GM12878 (cell line): ENCODE measurements at regions not wholly inside any gene's neighbourhood (a gene's known extent, or its start where the extent isn't known, plus 50 kb on each side); places are given as distances from the start of the nearest gene placed in this dataset.

ENCODE experiments used
- ATAC-seq: fragments of 200-7000 bp; cut with Tn5 transposase; 3 replicates; pipeline ENCODE4 v1.9.1; 2020; ENCODE audit warnings: mild to moderate bottlenecking, moderate library complexity
- BruUV-seq: library from RNA; stranded (reverse); fragments of 400-500 nt; replicated peaks from 2 replicates; lab custom pipeline; 2021; lab: Mats Ljungman, UMichigan
- CTCF ChIA-PET: fragments of 300-600 bp; sonication (Branson Sonifier 250); formaldehyde crosslinking; extraction: SDS; loops from one replicate; lab custom pipeline; 2021; ENCODE audit warnings: inconsistent platforms; lab: Yijun Ruan, JAX
- POLR2A ChIA-PET: fragments of 350-600 bp; formaldehyde crosslinking; extraction: SDS; loops from one replicate; lab custom pipeline; 2021; ENCODE audit warnings: inconsistent platforms; lab: Charles Lee
- RAD21 ChIA-PET: fragments of 300-600 bp; sonication (Branson Sonifier 250); formaldehyde crosslinking; loops from one replicate; lab custom pipeline; 2023; ENCODE audit warnings: antibody characterized with exemption; ENCODE audit not compliant: unreplicated experiment; lab: Charles Lee
- SMC1A ChIA-PET: fragments of 300-600 bp; sonication (Branson Sonifier 250); formaldehyde crosslinking; loops from one replicate; lab custom pipeline; 2023; ENCODE audit not compliant: unreplicated experiment, uncharacterized antibody; lab: Charles Lee
- DNase-seq: peaks from one replicate; pipeline ENCODE4 v3.0.0-alpha.2; 2011; ENCODE audit warnings: low read depth, low spot score
- FAIRE-seq: peaks from 3 replicates; lab custom pipeline; 2011; peaks lifted over from hg19 to GRCh38; lab: Jason Lieb, UNC
- H2AFZ ChIP-seq: 2 replicates; pipeline ENCODE4 v1.6.0; 2011; ENCODE audit warnings: low read depth, low read length, control low read depth; ENCODE audit not compliant: control insufficient read depth
- H3K27ac ChIP-seq: 2 replicates; pipeline ENCODE4 v1.5.1; 2011; ENCODE audit warnings: control low read depth; ENCODE audit not compliant: control insufficient read depth, insufficient read depth
- H3K27me3 ChIP-seq, 2 experiments: replicated peaks in 1 of 2; 2 replicates each; pipeline versions ENCODE4 v1.6.0 to v1.6.1; 2011; ENCODE audit warnings: low read length in 1 of 2; ENCODE audit not compliant: control insufficient read depth in 2 of 2, insufficient read depth in 2 of 2
- H3K36me3 ChIP-seq, 2 experiments: 2 replicates each; pipeline ENCODE4 v1.5.1; 2011; ENCODE audit warnings: low read length in 1 of 2; ENCODE audit not compliant: control insufficient read depth in 2 of 2, insufficient read depth in 2 of 2
- H3K4me1 ChIP-seq: 2 replicates; pipeline ENCODE4 v1.6.1; 2011; ENCODE audit warnings: mild to moderate bottlenecking, low read length, moderate library complexity, mixed read lengths; ENCODE audit not compliant: control insufficient read depth, insufficient read depth
- H3K4me2 ChIP-seq: 2 replicates; pipeline ENCODE4 v1.6.0; 2011; ENCODE audit warnings: control low read depth; ENCODE audit not compliant: control insufficient read depth, insufficient read depth
- H3K4me3 ChIP-seq: fragments of 200-600 bp; sonication (generic); 2 replicates; pipeline ENCODE4 v1.5.1; 2016
- H3K79me2 ChIP-seq: 2 replicates; pipeline ENCODE4 v1.6.0; 2011; ENCODE audit warnings: low read length; ENCODE audit not compliant: control insufficient read depth, insufficient read depth
- H3K9ac ChIP-seq: 2 replicates; pipeline ENCODE4 v1.8.0; 2011; ENCODE audit warnings: low read length, control low read depth, mixed read lengths; ENCODE audit not compliant: control insufficient read depth, insufficient read depth
- H3K9me3 ChIP-seq: replicated peaks from 3 replicates; pipeline ENCODE4 v1.5.1; 2011; ENCODE audit warnings: mild to moderate bottlenecking, low read length; ENCODE audit not compliant: control insufficient read depth, insufficient read depth
- H4K20me1 ChIP-seq: 2 replicates; pipeline ENCODE4 v1.6.0; 2011; ENCODE audit not compliant: control insufficient read depth, insufficient read depth
- IRF4 ChIP-seq: IDR thresholded peaks from 2 replicates; pipeline ENCODE4 v1.6.1; 2011; ENCODE audit warnings: low read depth, low read length
- RAD21 ChIP-seq: IDR thresholded peaks from 2 replicates; pipeline ENCODE4 v1.6.1; 2011; ENCODE audit warnings: mild to moderate bottlenecking, low read depth, low read length, moderate library complexity; ENCODE audit not compliant: insufficient read depth
- WGBS: methylation state at CpG from one replicate; pipeline ENCODE4 v1.1.6; 2016; ENCODE audit warnings: low lambda C conversion rate; ENCODE audit not compliant: insufficient replicate concordance, insufficient coverage; ENCODE audit errors: missing lambda C conversion rate; 5-methylcytosine and 5-hydroxymethylcytosine counted together
- in situ Hi-C: fragments of 300-500 bp; cut with MboI; formaldehyde crosslinking; loops from 9 replicates; pipeline ENCODE4 v1.14.3; 2018; ENCODE audit warnings: mixed read lengths
- intact Hi-C: fragments of 100-400 bp; cut with micrococcal nuclease; formaldehyde crosslinking; loops from one replicate; pipeline ENCODE4 v1.14.2; 2022; ENCODE audit not compliant: unreplicated experiment
- TF ChIP-seq, protein P1 (sequence below): IDR thresholded peaks from 2 replicates; pipeline ENCODE4 v1.6.1; 2012; ENCODE audit warnings: low read length, inconsistent platforms
- TF ChIP-seq, protein P2 (sequence below), 3 experiments: IDR thresholded peaks in 2 of 3; conservative IDR thresholded peaks in 1 of 3; 2 replicates each; pipeline ENCODE4 v1.5.1; 2011; ENCODE audit warnings: low read depth in 3 of 3, low read length in 3 of 3, mild to moderate bottlenecking in 3 of 3, control low read depth in 2 of 3, moderate library complexity in 2 of 3, inconsistent platforms in 1 of 3, mixed read lengths in 1 of 3; ENCODE audit not compliant: control insufficient read depth in 2 of 3, insufficient read depth in 1 of 3; ENCODE audit errors: extremely low read depth in 1 of 3

DNA sequence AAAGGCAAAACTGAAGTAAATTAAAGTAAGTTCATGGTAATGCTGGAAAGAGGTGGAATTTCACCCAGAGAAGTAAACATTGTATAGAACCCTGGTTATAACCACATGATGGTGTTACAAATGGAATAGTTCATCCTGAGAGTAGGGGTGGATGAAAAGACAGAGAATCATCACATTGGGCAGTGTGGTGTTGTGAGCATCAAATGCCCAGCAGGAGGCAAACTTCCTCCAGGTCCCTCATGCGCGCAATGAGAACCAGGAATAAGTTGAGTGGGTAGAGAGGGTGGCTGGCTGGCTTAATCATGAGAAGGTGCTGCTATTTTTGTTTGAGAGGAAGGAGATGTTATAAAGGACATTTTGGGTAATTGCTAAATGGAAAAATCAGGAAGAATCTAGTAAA is 163.3 kb upstream of the HMHB1 start:
- ATAC-seq (0 out of 3 replicates have a peak, but pooled peaks have one; percentile 10), DNase-seq (no peak), FAIRE-seq (no peak)
- no peaks in the 10 kb centered on the region for H3K27me3 ChIP-seq
- no peaks in the 10 kb centered on the region; the same call in 2 of the 3 replicates for H3K9me3 ChIP-seq
- no peak overlapping the region for H3K4me3 ChIP-seq
- no peak overlapping the region for H3K4me2 ChIP-seq
- H3K9ac ChIP-seq: no peak overlapping the region
- ChIA-PET CTCF (interaction anchor here (0.5 to 3.1 kb wide), 6 partner anchors 8 to 178 kb away, joined by 3 to 16 read pairs (median 4); no protein-coding TSS in a partner anchor), RAD21 (interaction anchor here (3.9 kb wide), 1 partner anchor 176 kb away, joined by 17 read pairs; no protein-coding TSS in a partner anchor), POLR2A (no interaction called here), SMC1A (interaction anchor here (0.6 to 8.2 kb wide), 2 partner anchors 161 to 175 kb away, joined by 3 to 55 read pairs; no protein-coding TSS in a partner anchor)
- H3K36me3 ChIP-seq: no peaks in the 10 kb centered on the region
- intact Hi-C loops: loop anchor here (2.0 to 10.0 kb wide), 2 partner anchors 176 to 316 kb away; no protein-coding TSS in a partner anchor
- TF ChIP-seq, protein P1, sequence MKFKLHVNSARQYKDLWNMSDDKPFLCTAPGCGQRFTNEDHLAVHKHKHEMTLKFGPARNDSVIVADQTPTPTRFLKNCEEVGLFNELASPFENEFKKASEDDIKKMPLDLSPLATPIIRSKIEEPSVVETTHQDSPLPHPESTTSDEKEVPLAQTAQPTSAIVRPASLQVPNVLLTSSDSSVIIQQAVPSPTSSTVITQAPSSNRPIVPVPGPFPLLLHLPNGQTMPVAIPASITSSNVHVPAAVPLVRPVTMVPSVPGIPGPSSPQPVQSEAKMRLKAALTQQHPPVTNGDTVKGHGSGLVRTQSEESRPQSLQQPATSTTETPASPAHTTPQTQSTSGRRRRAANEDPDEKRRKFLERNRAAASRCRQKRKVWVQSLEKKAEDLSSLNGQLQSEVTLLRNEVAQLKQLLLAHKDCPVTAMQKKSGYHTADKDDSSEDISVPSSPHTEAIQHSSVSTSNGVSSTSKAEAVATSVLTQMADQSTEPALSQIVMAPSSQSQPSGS: no peak
- TF ChIP-seq IRF4 (no peak), RAD21 (peak; percentile 34; the same call in 1 of the 2 replicates)
- TF ChIP-seq, protein P2, sequence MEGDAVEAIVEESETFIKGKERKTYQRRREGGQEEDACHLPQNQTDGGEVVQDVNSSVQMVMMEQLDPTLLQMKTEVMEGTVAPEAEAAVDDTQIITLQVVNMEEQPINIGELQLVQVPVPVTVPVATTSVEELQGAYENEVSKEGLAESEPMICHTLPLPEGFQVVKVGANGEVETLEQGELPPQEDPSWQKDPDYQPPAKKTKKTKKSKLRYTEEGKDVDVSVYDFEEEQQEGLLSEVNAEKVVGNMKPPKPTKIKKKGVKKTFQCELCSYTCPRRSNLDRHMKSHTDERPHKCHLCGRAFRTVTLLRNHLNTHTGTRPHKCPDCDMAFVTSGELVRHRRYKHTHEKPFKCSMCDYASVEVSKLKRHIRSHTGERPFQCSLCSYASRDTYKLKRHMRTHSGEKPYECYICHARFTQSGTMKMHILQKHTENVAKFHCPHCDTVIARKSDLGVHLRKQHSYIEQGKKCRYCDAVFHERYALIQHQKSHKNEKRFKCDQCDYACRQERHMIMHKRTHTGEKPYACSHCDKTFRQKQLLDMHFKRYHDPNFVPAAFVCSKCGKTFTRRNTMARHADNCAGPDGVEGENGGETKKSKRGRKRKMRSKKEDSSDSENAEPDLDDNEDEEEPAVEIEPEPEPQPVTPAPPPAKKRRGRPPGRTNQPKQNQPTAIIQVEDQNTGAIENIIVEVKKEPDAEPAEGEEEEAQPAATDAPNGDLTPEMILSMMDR (IDR thresholded peaks at IDR 0.05 in 2 of 3, conservative IDR thresholded peaks at IDR 0.05 in 1 of 3; ENCODE audit: control insufficient read depth in 2 of 3, extremely low read depth in 1 of 3, insufficient read depth in 1 of 3, low read depth in 3 of 3, low read length in 3 of 3): peak in 2 of 3 experiments; percentile 16 to 22; a peak in 2 of 6 replicates
- no TSS peak for BruUV-seq
- in situ Hi-C loops: no loop called here
- H3K4me1 ChIP-seq: peaks cover 4% of the 10 kb centered on the region; the same call in 1 of the 2 replicates
- no peak overlapping the region for H2AFZ ChIP-seq
- H3K79me2 ChIP-seq: no peaks in the 10 kb centered on the region
- 96% methylated on average over 2 of the region's 2 CpGs for WGBS
- H4K20me1 ChIP-seq: no peaks in the 10 kb centered on the region
- no peak overlapping the region for H3K27ac ChIP-seq
